ENCODE measurements at regions not wholly inside any gene's neighbourhood (a gene's known extent, or its start where the extent isn't known, plus 50 kb on each side); places are given as distances from the start of the nearest gene placed in this dataset.

GRCh38 chr10:55043540-55043939, 242.5 kb upstream of the PCDH15 start:
- no peak overlapping the region for H3K4me3 ChIP-seq (ENCODE audit: low read depth, low read length)
- TF ChIP-seq CTCF (IDR thresholded peaks at IDR 0.05; ENCODE audit: low read depth, low read length, missing control alignments) = no peak
- in situ Hi-C loops (cut with HindIII; ENCODE audit: low pct_ligation_motif_present, low sequenced_read_pairs) = no loop called here
- no peak overlapping the region for H3K27ac ChIP-seq
- no peaks in the 10 kb centered on the region for H3K27me3 ChIP-seq (replicated peaks)
- no peak for DNase-seq
- H3K36me3 ChIP-seq (replicated peaks) = no peaks in the 10 kb centered on the region

- Histone ChIP-seq H3K36me3 (replicated peaks) (no peaks in the 10 kb centered on the region), H3K4me3 (ENCODE audit: low read depth, low read length) (no peak overlapping the region), H3K27me3 (replicated peaks) (no peaks in the 10 kb centered on the region), H3K27ac (no peak overlapping the region)
- no peak for DNase-seq
- TF ChIP-seq CTCF (IDR thresholded peaks at IDR 0.05; ENCODE audit: low read depth, low read length, missing control alignments) = no peak
- in situ Hi-C loops (cut with HindIII; ENCODE audit: low pct_ligation_motif_present, low sequenced_read_pairs) = no loop called here
Measured at GRCh38 chr10:55033061-55033460, 232.0 kb upstream of the PCDH15 start.

- no peak for TF ChIP-seq CTCF (IDR thresholded peaks at IDR 0.05; ENCODE audit: low read depth, low read length, missing control alignments)
- H3K27ac ChIP-seq = no peak overlapping the region
- no peak overlapping the region for H3K4me3 ChIP-seq (ENCODE audit: low read depth, low read length)
- H3K27me3 ChIP-seq (replicated peaks) = no peaks in the 10 kb centered on the region
- H3K36me3 ChIP-seq (replicated peaks) = no peaks in the 10 kb centered on the region
- in situ Hi-C loops (cut with HindIII; ENCODE audit: low pct_ligation_motif_present, low sequenced_read_pairs) = no loop called here
- no peak for DNase-seq
Measured at GRCh38 chr10:55024713-55025112, 223.7 kb upstream of the PCDH15 start.

- Histone ChIP-seq H3K36me3 (replicated peaks) (no peaks in the 10 kb centered on the region), H3K27me3 (replicated peaks) (no peaks in the 10 kb centered on the region), H3K4me3 (ENCODE audit: low read depth, low read length) (no peak overlapping the region), H3K27ac (no peak overlapping the region)
- no peak for DNase-seq
- TF ChIP-seq CTCF (IDR thresholded peaks at IDR 0.05; ENCODE audit: low read depth, low read length, missing control alignments) = no peak
- in situ Hi-C loops (cut with HindIII; ENCODE audit: low pct_ligation_motif_present, low sequenced_read_pairs) = no loop called here
Measured at GRCh38 chr10:55019439-55019838, 218.4 kb upstream of the PCDH15 start.

GRCh38 chr10:55013318-55013717, 212.3 kb upstream of the PCDH15 start:
- DNase-seq = no peak
- TF ChIP-seq CTCF (IDR thresholded peaks at IDR 0.05; ENCODE audit: low read depth, low read length, missing control alignments) = no peak
- Histone ChIP-seq H3K36me3 (replicated peaks) (no peaks in the 10 kb centered on the region), H3K4me3 (ENCODE audit: low read depth, low read length) (no peak overlapping the region), H3K27me3 (replicated peaks) (no peaks in the 10 kb centered on the region), H3K27ac (no peak overlapping the region)
- in situ Hi-C loops (cut with HindIII; ENCODE audit: low pct_ligation_motif_present, low sequenced_read_pairs) = no loop called here

GRCh38 chr10:55002420-55002819, 201.4 kb upstream of the PCDH15 start:
- no peak for TF ChIP-seq CTCF (IDR thresholded peaks at IDR 0.05; ENCODE audit: low read depth, low read length, missing control alignments)
- in situ Hi-C loops (cut with HindIII; ENCODE audit: low pct_ligation_motif_present, low sequenced_read_pairs) = no loop called here
- no peaks in the 10 kb centered on the region for H3K27me3 ChIP-seq (replicated peaks)
- no peak overlapping the region for H3K4me3 ChIP-seq (ENCODE audit: low read depth, low read length)
- DNase-seq = no peak
- H3K27ac ChIP-seq = no peak overlapping the region
- no peaks in the 10 kb centered on the region for H3K36me3 ChIP-seq (replicated peaks)

Data from brain microvascular endothelial cell (primary cell).